HG03095 (cell line): ENCODE measurements at regions not wholly inside any gene's neighbourhood (a gene's known extent, or its start where the extent isn't known, plus 50 kb on each side); places are given as distances from the start of the nearest gene placed in this dataset.

Experiments
- ATAC-seq: cut with Tn5 transposase; IDR thresholded peaks from one replicate; pipeline ENCODE4 v1.9.1; 2021; ENCODE audit warnings: moderate library complexity; ENCODE audit not compliant: unreplicated experiment

DNA sequence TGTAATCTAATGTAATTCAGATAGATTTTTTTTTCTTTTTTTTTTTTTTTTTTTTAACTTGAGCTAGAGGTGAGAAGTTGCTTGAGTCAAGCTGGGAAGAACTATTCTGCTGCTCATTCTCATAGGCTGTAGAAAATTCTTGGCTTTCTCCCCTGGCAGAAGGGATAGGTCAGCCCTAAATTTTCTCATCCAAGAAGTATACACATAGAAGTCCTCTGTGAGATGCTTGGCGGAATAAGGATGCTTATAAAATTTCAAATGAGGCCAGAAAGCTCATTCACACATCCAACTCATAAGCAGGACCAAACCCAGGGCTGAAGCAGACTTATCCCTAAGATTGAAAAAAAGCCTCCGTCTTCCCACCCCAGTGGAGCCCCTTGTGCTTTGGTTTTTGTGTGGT, 572.5 kb downstream of the SQOR start:
- ATAC-seq, result no peak

DNA sequence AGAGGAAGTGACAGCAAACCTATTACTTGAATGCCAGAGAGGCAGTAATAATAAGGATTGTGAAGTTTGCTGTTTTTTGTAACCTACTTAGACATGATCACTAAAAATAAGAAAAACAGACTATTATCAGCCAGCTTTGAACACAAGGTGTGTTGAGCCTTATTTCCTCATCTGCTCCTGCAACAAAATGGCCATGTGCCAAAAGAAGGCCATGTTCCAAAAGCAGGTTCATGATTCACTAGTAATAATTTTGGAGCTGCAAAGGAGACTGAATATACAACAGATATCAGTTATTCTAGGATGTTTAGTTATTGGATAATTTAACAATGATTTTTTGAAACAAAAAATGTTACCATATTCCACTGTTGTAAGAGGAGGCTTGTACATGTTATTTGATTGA, 578.7 kb downstream of the SQOR start:
- ATAC-seq, result no peak

DNA sequence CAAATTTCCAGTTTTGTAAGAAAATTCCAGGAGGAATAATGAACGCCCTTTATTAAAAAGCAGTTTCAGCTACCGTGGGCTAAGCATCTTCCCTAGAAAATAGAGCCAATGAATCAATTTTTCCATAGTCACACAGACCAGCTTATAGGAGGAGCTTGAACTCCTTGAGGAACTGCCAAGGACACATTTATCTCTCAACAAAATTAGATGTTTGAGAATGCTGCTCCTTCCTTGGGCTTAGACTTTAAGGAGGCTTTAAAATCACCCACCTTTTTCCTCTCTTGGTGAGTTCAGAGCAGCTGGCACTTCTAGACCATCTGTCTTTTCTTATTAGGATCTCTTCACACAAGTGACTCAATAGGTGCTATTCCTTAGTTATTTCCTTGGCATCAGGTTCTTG, 588.0 kb downstream of the SQOR start:
- ATAC-seq, result no peak

DNA sequence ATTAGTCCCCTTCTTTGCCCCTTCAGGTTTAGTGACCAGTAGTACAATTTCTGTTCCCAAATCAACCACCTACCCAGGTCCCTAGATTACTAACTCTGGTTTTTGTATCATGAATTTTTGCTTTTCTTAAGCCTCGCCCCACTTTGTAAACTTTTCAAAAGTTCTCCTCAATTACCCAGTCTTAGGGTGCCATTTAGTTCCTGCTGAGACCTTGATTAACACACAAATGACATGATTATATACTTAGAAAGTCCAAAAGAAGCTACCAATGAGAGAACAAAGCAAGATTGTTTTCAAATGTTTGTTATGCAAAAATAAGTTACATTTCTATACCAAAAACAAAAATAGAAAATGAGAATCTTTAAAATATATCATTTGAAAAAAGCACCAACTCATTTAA, 594.4 kb downstream of the SQOR start:
- ATAC-seq, result no peak

DNA sequence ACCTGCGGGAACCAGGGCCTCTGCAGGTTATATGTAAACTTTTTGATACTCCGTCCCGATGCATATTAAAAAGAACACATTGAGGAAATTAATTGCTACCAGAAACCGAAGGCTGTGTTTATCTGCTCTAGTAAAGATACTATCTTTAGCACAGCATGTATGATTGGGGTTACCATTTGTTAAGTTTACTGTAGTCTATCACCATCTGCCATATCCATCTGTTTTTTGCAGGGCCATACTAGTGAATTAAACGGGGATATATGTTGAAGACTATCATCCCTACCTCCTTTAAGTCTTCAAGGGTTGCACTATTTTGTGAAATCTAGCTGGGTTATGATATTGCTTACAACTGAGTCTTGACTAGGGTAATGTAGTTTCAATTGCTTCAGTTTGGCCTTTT, 597.0 kb downstream of the SQOR start:
- no peak for ATAC-seq

DNA sequence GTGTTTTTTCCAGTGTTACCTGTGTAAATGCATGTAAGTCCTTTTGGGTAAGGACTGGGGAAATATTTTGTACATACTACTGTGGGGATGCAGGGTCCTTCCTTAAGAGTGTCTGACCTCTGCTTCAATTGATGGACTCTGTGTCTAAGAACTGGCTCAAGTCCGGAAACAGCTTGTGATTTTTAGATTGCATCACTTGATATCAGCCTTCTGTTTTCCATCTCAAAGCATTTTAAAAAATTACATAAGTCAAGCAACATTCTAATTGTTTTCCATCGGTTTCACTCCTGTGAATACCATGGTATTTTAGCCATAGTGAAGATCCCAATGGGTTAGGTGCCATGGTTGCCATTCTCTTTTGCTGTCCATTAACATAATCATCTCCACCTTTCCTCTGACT, 597.6 kb downstream of the SQOR start:
- ATAC-seq, result no peak

DNA sequence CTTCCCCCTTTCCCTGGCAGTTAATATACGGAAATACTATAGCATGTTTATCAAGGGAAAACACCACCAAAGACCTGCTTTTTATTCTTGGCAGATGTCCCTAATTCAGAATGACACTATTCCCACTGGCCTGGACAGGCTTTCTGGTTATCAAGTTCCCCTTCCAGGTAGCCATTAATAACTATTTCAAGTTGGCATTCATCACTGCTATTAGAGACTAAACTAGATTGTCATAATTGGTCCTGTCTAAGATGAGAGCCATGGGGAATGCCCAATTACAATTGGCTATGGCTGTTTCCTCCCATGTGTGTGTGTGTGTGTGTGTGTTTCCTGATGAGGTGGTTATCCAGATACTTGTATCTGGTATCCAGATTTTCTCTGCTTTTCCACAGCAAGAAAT, 608.1 kb downstream of the SQOR start:
- no peak for ATAC-seq

DNA sequence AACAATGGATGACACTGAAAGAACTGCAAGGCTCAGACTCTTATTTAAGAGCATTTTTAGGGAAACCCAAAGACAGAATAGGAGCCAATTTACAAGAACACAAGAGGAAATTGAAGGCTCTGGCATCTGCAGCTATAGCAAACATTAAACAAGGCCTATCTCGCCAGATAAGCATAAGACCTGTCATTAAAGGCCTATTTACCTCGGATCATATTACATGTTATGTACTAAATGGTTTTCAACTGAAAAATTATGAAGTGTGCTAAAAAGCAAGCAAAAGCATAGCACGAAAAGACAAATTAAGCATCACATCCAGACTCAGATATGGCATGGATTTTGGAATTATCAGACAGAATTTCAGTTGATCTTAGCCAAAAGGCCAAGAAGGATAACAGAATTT, 617.1 kb downstream of the SQOR start:
- no peak for ATAC-seq

DNA sequence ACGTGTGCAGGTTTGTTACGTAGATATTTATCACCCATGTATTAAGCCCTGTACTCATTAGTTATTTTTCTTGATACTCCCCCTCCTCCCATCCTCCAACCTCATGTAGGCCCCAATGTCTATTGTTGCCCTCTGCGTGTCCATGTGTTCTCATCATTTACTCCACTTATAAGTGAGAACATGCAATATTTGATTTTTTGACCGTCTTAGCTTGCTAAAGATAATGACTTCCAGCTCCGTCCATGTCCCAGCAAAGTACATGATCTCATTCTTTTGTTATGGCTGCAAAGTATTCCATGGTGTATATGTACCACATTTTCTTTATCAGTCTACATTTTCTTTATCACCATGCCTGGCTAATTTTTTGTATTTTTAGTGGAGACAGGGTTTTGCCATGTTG, 623.2 kb downstream of the SQOR start:
- ATAC-seq, result no peak

DNA sequence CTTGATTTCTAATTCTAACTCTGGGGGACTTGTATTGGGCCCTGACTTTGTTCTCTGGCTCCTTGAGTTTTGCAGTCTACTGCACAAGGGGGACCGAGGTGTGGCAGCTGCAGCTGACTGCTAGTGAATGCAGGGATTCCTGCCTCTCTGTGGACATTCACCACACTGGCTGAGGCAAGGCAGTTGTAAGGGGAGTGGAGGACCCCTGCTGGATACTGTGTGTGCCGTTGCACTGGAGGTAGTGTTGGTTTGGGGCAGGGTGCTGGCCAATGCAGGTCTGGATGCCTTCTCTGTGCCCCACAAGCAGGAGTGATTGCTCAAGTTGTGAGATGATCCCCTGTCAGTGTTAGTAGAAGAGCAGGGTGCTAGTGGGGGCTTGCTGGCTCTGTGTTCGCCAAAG, 626.1 kb downstream of the SQOR start:
- no peak for ATAC-seq

DNA sequence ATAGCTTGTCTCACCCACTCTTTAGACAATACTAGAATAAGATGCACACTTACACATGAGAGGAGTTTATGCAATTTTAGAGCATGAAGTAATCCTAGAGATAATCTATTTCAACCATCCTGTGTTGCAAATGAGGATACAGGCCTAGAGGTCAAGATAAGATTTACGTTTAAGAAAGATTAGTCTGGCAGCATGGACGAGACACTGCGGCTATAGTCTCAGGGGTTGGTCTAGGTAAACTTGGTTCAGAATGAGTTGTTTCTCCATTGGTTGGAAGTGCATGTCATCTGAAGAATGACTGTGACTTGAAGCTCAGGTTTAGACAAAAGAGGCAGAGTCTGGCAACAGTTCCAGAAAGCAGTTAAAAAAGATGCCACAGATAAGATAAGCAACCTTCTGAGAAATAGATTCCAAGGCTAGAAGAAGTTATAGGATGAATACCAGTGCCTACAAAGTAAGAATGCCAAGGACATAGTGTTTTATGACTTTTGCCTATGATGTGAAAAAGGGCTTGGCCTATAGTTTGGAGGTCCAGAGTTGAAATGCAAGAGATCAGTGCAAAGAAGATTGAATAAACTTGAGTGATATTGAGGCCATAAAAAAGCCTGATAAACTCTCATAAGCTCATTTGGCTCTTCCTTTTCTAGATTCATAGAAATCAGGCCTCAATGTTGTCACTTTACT, 631.0 kb downstream of the SQOR start:
- no peak for ATAC-seq

DNA sequence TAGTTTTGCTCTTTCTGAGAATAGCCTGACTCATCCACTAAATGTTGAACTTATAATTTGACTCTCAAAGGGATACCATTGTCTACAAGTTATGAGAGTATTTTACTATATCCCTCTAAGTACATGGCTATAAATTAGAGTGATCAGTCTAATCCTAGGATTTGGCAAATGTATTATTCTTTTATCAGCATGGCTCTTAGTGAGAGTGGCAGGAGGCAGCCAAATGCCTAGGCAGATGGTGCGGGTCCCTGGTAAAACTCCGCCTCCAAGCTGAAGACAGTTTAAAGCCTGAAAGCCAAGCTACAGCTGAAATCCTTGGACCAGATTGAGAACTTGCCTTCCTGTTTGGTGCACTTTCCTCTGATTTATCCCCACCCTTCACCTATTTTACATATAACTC, 631.8 kb downstream of the SQOR start:
- ATAC-seq, result no peak

DNA sequence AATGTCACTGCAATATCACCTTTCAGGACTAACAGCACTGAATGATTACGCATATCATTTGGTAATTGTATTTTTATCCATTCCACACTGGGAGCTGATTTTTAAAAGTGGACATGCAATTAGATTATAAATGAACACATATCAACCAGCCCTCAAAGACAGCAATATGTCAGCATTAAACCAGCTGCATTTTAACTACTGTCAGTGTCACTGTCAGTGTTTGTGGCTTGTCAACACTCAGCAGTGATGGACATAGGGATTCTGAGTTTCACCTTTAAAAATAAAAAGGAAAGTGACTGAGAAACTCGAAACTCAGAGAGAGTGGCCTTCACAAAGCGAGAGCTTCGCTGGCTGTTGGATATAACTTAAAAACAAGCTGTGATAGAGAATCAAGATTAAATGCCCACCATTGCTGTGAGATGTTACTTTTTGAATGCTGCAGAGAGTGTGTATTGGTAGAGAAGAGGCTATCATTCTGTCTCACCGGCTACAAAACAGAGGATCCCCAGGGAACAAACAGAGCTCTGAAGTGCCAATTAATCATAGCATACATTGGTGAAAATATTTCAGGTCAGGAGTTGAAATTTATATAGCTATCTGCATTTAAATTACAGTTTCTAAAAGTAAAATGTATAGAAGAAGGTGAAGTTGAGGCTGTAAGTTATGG, 635.8 kb downstream of the SQOR start:
- ATAC-seq, result no peak

DNA sequence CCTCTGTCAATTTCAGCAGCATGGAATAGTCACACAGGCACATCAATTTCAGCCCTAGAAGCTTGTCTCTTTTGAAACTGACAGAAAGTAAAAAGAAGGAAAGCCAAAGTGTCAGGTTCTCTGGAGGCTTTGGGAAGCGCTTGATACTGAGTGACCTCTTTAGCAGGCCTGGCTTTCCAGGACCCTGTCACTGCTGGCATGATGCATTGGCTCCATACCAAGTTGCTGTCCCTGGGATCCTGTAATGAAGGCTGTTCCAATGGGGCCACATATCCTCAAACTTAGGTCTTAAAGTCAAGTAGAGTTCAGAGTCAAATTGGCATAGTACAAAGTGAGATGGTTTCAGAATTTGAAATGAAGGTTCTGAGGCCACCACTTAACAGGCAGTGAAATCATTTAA, 640.9 kb downstream of the SQOR start:
- ATAC-seq, result no peak

DNA sequence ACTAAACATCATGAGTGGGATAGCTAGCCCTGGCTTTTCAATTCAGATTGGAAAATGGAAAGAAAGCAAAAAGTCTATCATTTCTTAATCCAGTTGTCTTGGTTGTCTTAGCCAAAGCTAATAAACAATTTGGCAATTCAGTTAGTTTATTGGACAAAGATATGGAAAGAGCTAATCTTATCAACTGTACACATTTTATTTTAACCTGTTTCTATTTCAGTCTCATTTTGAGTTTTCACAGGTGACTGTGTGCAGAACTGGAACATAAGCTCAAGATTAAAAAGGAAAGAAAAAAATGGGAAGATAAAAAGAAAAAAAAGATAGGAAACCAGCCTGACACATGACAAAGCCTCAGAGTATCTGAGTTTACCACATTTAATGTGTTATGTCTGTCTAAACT, 642.6 kb downstream of the SQOR start:
- ATAC-seq, result no peak

DNA sequence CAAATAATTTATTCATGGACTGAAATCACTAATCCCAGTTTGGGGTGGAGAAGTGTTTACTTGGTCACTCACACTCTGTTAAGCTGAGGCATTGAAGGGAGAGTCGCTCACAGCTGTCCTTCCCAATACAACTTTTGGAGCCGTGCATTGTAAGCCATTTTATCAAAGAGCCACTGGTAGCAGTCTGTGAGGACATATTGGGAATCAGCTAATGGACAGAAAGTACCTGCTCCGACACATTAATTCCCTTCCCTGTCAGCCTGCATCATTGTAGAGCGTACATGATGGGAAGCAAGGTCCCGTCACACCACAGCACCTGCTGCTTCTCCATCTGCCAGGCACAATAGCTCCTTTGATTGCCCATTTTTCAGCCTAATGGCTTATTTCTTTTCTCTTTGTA, 643.2 kb downstream of the SQOR start:
- no peak for ATAC-seq

DNA sequence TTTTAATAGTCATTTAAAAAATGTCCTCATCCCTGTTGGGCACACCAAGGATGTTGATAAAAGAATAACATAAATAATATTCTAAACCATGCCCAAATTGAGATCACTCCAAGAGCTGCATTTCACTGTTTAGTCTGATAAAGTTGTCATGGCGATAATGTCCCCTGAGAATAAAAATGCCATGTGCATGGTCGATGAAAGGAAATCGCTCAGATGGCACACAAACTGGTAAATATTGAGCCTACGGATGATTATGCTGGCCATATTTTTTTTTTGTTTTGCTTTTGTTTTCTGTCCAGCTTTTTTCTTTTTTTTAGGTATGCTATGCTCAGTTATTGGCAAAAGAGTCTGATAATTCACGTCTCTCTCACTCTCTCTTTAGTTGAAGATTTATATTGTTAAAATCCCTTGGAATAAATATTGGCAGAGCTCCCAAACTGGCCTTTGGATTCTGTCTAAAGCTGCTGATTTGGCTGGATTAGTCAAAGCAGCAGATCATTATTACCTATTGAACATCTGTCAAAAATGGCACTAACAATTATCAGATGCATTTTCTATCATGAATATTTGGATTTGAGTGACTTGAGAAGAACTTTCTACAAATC, 643.8 kb downstream of the SQOR start:
- no peak for ATAC-seq

DNA sequence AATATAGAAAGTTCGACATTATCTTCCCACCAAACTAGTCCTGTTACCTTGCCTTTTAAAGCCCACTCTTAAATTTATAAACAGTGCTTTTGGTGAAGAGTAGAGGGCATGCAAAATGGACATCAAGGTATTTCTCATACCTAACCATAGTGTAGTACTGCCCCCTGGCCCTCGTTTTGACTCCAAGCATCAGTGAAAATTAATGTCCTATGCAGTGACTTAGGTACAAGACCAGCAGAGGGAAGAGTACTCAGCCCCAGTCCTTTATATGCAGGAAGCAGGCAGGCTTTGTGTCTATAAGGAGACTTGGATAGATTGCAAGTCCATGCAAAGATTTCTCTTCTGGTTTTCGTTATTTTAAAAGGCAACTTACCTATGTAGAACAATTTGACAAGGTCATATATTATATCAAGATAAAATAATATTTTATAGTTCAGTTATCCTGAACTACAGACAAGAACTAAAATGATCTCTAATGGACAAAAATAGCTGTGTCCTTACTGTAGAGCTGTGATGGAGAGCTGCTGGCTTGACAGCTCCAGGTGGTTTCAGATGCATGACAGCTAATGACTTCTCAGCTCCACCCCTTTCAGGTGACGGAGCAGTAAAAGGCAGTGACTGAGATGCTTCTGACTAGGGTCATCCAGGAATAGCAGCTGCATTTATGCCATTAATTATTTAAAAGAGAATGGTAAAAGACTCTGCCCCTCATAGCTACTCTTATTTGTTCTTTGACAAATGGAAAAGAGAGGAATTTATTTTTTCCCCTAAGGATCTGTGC, 646.1 kb downstream of the SQOR start:
- ATAC-seq, result no peak

DNA sequence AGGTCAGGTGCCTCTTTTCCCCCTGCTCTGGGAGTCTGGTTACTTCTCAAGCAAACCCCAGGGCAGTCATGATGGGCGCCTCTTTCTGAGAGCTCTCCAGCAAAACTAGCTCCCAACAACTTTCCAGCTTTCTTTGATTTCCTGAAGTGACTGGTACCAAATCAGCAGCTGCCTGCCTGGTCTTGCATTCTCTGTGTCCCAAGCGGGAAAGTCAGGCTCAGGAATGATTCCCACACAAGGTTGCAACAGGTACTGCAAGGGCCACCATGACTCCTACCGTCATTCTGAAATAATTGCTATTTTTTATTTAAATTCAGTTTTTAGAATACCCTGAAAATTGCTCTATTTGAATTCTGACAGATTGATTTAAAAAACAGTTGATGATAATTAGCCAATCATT, 658.7 kb downstream of the SQOR start:
- ATAC-seq, result no peak

DNA sequence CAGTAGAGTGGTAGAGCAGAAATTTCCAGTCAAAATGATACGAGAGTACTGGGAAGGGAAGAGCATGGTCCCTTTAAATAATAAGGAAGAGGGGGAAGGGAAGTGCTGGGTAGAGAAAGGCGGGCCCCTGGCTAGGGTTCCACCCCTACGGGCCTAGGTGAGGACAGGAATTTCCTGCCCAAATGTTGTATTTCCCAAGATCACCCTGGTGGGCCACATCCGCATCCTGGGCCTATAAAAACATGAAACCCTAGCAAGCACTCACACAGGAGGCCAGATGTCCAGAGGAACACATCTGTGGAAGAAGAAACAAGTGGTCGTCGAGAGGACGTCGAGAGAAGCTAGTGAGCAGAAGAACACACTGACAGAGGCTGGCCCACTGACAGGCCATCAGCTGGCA, 661.2 kb downstream of the SQOR start:
- ATAC-seq, result no peak

DNA sequence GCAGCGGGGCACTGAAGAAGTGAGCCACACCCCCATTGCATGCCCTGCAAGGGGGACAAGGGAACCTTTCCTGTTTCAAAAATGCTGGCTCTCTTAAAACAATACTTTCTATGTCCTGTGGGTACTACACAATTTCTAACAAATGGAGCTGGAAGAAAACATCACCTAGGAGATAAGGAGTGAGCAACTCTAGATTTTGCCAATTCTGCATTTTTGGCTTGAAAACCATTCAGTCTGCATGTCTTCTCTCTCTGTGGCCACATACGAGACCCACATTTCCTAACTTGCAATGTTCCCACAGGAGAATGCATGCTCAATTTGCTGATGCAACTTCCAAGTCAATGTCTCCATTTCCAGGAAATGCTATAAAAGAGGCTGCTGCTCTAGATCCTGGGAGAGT, 662.0 kb downstream of the SQOR start:
- no peak for ATAC-seq

DNA sequence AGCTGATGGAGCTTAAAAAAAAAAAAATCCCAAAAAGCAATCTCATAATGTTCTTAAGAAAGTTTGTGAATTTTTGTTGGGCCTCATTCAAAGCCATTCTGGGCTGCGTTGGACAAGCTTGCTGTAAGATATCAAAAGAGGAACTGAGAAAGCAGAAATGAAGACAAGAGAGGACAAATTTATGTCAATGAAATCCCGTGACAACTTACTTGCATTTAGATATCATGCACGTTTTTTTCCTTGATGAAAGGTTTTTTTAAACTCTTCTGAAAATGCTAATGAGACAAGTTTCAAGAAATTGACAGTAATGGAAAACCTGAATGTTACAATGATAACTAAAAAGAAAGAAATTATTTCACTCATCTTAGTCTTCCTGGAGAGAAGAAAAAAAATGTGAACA, 662.9 kb downstream of the SQOR start:
- peak; percentile 62 for ATAC-seq
